Body of pancreas (tissue), 4 donors: ENCODE measurements at regions not wholly inside any gene's neighbourhood (a gene's known extent, or its start where the extent isn't known, plus 50 kb on each side); places are given as distances from the start of the nearest gene placed in this dataset.

Experiments used
- ATAC-seq: fragments of 150-250 bp; one replicate; pipeline ENCODE4 v1.9.1; 2016
- DNase-seq, 4 donors: peaks; one replicate each; pipeline ENCODE4 v3.0.0-alpha.2; 2019
- H3K27ac ChIP-seq, 4 donors: fragments of 200-600 bp; sonication (generic); 1 replicate in 3 of 4; 2 replicates in 1 of 4; pipeline versions ENCODE4 v1.5.1 to v1.6.1; 2016 to 2019; ENCODE audit warnings: mild to moderate bottlenecking in 1 of 4, mixed read lengths in 1 of 4, moderate library complexity in 1 of 4
- H3K27me3 ChIP-seq, 2 donors: fragments of 200-600 bp; sonication (generic); one replicate each; pipeline ENCODE4 v1.6.0; 2016; ENCODE audit warnings: mild to moderate bottlenecking in 1 of 2
- H3K36me3 ChIP-seq, 2 donors: fragments of 200-600 bp; sonication (generic); replicated peaks in 1 of 2; 2 replicates each; pipeline ENCODE4 v1.5.1; 2016; ENCODE audit warnings: low read depth in 2 of 2; ENCODE audit not compliant: insufficient read depth in 1 of 2
- H3K4me1 ChIP-seq: fragments of 200-600 bp; sonication (generic); one replicate; pipeline ENCODE4 v1.6.0; 2016
- H3K4me3 ChIP-seq, 2 donors: fragments of 200-600 bp; sonication (generic); 1 replicate in 1 of 2; 2 replicates in 1 of 2; pipeline ENCODE4 v1.5.1; 2016 to 2019
- H3K9me3 ChIP-seq, 3 donors: fragments of 200-600 bp; sonication (generic); 1 replicate in 2 of 3; 2 replicates in 1 of 3; pipeline ENCODE4 v1.5.1; 2016
- CTCF ChIP-seq, 7 experiments: fragments of 450-650 bp in 4 of 7; fragments of 200-600 bp in 3 of 7; sonication (generic) in 3 of 7; IDR thresholded peaks; one replicate each; pipeline ENCODE4 v1.5.1; 2016 to 2019; ENCODE audit warnings: antibody characterized with exemption in 7 of 7
- POLR2A ChIP-seq, 3 donors: fragments of 450-650 bp; IDR thresholded peaks; one replicate each; pipeline ENCODE4 v1.6.1; 2016; ENCODE audit warnings: antibody characterized with exemption in 3 of 3, mild to moderate bottlenecking in 2 of 3
- WGBS, 2 donors: methylation state at CpG; one replicate each; pipeline ENCODE4 v1.1.5; 2017; 5-methylcytosine and 5-hydroxymethylcytosine counted together
- intact Hi-C: fragments of 100-400 bp; cut with DNase I; formaldehyde crosslinking; loops from one replicate; pipeline ENCODE4 v1.15.1; 2023

- ATAC-seq (no peak), DNase-seq (no peak)
- H3K4me1 ChIP-seq, result no peaks in the 10 kb centered on the region
- H3K36me3 ChIP-seq, result no peaks in the 10 kb centered on the region
- intact Hi-C loops, result no loop called here
- H3K27me3 ChIP-seq, result no peaks in the 10 kb centered on the region
- TF ChIP-seq CTCF (IDR thresholded peaks at IDR 0.05), result no peak
- no peak for TF ChIP-seq POLR2A (IDR thresholded peaks at IDR 0.05)
- 44 to 54% methylated on average over 4 of the region's 4 CpGs for WGBS, 2 donors
- no peak overlapping the region for H3K27ac ChIP-seq
- H3K4me3 ChIP-seq, result no peak overlapping the region
- H3K9me3 ChIP-seq, result no peaks in the 10 kb centered on the region
Measured at GRCh38 chr9:29976981-29977380, 2403.7 kb upstream of the C9orf72 start.

GRCh38 chr9:29981013-29981412 lies 2403.4 kb upstream of the ACO1 start:
- DNase-seq (no peak), ATAC-seq (no peak)
- TF ChIP-seq POLR2A (IDR thresholded peaks at IDR 0.05) (no peak), CTCF (IDR thresholded peaks at IDR 0.05) (no peak)
- Histone ChIP-seq H3K36me3 (no peaks in the 10 kb centered on the region), H3K4me3 (no peak overlapping the region), H3K9me3 (no peaks in the 10 kb centered on the region), H3K27ac (no peak overlapping the region), H3K4me1 (no peaks in the 10 kb centered on the region), H3K27me3 (no peaks in the 10 kb centered on the region)
- intact Hi-C loops, result no loop called here
- 38 to 47% methylated on average over 4 of the region's 4 CpGs for WGBS, 2 donors

- intact Hi-C loops, result no loop called here
- H3K4me3 ChIP-seq, result no peak overlapping the region
- no peaks in the 10 kb centered on the region for H3K27me3 ChIP-seq
- DNase-seq, result no peak
- no peak overlapping the region for H3K27ac ChIP-seq
- H3K36me3 ChIP-seq, result no peaks in the 10 kb centered on the region
- no peak for ATAC-seq
- no peaks in the 10 kb centered on the region for H3K4me1 ChIP-seq
- H3K9me3 ChIP-seq, result no peaks in the 10 kb centered on the region
- TF ChIP-seq POLR2A (IDR thresholded peaks at IDR 0.05), result no peak
- no peak for TF ChIP-seq CTCF (IDR thresholded peaks at IDR 0.05)
Measured at GRCh38 chr9:29999645-30000044, 2384.8 kb upstream of the ACO1 start.

- Histone ChIP-seq H3K36me3 (no peaks in the 10 kb centered on the region), H3K9me3 (no peaks in the 10 kb centered on the region), H3K27me3 (no peaks in the 10 kb centered on the region), H3K27ac (no peak overlapping the region), H3K4me1 (no peaks in the 10 kb centered on the region), H3K4me3 (no peak overlapping the region)
- ATAC-seq, result no peak
- no peak for TF ChIP-seq POLR2A (IDR thresholded peaks at IDR 0.05)
- no peak for TF ChIP-seq CTCF (IDR thresholded peaks at IDR 0.05)
- WGBS, 2 donors, result 37 to 41% methylated on average over 3 of the region's 3 CpGs
- no peak for DNase-seq
- intact Hi-C loops, result no loop called here
Measured at GRCh38 chr9:30010691-30011090, 2373.8 kb upstream of the ACO1 start.

GRCh38 chr9:30012622-30013021 lies 2371.8 kb upstream of the ACO1 start:
- intact Hi-C loops, result no loop called here
- no peaks in the 10 kb centered on the region for H3K36me3 ChIP-seq

More at GRCh38 chr9:30012622-30013021, 2371.8 kb upstream of the ACO1 start:
- TF ChIP-seq CTCF (IDR thresholded peaks at IDR 0.05), result no peak
- TF ChIP-seq POLR2A (IDR thresholded peaks at IDR 0.05), result no peak
- Histone ChIP-seq H3K4me3 (no peak overlapping the region), H3K27me3 (no peaks in the 10 kb centered on the region), H3K27ac (no peak overlapping the region), H3K9me3 (no peaks in the 10 kb centered on the region), H3K4me1 (no peaks in the 10 kb centered on the region)
- ATAC-seq, result no peak
- DNase-seq, result no peak
